ENCODE measurements at regions not wholly inside any gene's neighbourhood (a gene's known extent, or its start where the extent isn't known, plus 50 kb on each side); places are given as distances from the start of the nearest gene placed in this dataset.
A peak's percentile ranks its signal among the peaks of the same experiment; 100 is the strongest.

GRCh38 chr5:143506836-143507552 lies 103.5 kb upstream of the NR3C1 start:
- DNase-seq (ENCODE audit: extremely low read depth, low read depth, low spot score), result no peak

DNA sequence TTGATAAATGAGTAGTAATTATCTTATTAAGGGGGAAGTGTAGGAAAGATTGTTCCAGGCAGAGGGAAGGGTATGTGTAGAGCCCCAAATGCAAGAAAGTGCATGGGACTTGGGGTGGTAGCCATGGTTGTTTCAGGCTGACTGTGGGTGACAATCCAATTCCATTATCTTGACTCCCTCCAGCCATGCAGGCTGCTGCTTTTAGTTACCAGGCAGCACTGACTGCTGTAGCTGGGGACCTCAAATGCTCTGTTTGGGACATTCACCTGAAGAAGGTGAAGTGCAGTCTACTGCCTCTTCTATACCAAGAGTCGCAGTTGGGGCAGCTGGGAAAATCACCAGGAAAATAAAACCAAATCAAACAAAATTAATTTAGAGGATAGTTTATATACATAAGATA lies 102.4 kb upstream of the NR3C1 start:
- DNase-seq (ENCODE audit: extremely low read depth, low read depth, low spot score), result no peak

DNA sequence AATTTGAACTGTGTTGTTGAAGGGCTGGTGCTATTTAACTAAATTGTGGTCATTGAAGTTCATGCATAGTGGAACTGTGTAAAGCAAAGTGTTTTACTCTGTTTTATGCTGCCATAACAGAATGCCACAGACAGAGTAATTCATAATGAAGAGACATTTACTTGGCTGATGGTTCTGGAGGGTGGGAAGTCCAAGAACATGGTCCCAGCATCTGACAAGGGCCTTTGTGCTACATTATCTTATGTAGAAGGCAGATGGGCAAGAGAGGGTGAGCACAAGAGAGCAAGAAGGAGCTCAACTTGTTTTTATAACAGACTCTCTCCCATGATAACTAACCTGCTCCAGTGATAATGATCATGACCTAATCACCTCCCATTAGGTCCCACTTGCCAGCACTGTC lies 101.9 kb upstream of the NR3C1 start:
- no peak for DNase-seq (ENCODE audit: extremely low read depth, low read depth, low spot score)

DNA sequence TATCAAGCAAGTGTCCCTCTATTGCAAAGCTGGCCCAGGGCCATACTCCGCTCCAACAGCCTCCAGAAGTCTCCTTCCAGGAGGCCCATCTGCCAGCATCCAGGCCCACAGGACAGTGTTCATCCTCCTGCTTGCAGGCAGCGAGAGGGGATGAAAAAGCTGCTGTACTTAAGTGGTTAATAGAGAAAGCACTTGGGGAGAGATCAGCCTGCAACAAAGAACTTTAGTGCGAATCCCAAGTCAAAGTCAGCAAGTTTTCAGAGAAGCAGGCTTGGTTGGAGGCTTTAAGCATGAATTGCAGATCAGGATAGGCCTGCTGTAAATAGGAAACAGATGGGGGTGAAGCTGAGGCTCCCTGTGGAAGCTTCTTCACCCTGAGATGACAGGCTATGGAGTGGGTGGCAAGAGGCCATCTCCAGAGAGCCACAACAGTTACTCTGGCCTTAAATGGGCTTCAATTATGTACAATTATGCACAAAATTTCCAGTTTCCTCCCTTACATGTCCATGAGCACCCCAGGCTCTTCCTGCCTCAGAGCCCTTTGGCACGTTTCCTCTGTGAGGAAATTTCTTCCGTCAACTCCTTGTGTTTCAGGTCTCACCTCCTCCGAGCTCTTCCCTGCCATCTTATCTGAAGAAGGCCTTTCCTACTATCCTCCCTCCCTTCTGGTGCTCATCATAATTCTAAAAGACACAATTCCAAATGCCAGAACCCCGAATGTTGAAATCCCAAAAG lies 98.0 kb upstream of the NR3C1 start:
- DNase-seq (ENCODE audit: extremely low read depth, low read depth, low spot score), result no peak

GRCh38 chr5:143499480-143500114 lies 96.1 kb upstream of the NR3C1 start:
- no peak for DNase-seq (ENCODE audit: extremely low read depth, low read depth, low spot score)

DNA sequence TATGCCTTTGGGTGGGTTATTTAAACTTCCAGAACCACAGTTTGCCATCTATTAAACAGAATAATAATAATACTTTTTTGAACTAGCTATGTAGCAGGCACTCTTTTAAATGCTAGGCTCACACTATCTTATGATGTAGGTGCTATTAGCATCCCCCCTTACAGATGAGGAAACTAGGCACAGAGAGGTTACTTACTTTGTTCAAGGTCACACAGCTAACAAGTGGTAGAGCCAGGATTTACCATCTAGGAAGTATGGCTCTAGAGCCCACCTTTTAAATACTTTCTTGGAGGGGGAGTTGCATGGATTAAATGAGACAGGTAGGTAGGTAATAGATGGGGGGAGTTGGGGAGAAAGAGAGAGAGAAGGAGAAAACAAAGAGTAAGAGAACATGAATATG lies 95.3 kb upstream of the NR3C1 start:
- no peak for DNase-seq (ENCODE audit: extremely low read depth, low read depth, low spot score)

DNA sequence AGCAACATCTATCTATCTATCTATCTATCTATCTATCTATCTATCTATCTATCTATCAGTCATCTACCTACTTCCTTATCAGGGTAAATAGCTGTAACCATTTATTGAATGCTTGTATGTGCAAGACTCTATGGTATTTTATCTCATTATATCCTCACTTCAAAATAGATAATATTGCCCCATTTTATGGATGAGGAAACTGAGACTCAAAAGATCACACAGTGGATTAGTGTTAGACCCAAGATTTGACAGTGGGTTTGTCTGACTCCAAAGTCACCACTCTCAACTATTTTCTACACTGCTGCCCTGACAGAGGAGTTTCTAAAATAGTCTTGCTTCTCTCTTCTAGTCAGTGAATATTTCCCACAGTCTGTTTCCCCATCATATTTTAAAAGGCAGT lies 94.3 kb upstream of the NR3C1 start:
- DNase-seq (ENCODE audit: extremely low read depth, low read depth, low spot score), result no peak

GRCh38 chr5:143496943-143497342 lies 93.5 kb upstream of the NR3C1 start:
- no peak for DNase-seq (ENCODE audit: extremely low read depth, low read depth, low spot score)

- DNase-seq (ENCODE audit: extremely low read depth, low read depth, low spot score), result peak; percentile 9
These were observed 92.4 kb upstream of the NR3C1 start for GRCh38 chr5:143495821-143496275.

DNA sequence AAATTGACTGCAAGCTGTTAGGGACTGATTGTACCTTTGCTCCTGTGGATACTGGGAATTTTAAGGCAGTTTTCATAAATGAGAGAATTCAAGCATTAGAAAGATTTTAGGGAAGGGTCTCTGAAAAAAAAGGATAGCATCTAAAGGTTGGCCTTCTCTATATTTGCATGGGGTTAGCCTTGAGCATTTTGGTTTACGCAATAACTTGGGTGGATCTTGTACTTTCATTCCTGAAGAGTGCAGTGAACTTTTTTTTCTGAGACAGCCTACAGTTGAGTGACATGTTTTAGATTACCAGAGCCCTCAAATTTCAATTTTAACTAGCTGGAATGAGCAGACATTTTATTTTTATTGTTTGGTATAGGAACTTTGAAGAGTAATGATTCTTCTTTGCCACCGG lies 91.6 kb upstream of the NR3C1 start:
- no peak for DNase-seq (ENCODE audit: extremely low read depth, low read depth, low spot score)

- DNase-seq (ENCODE audit: extremely low read depth, low read depth, low spot score), result no peak
These were observed 91.1 kb upstream of the NR3C1 start for GRCh38 chr5:143494595-143494994.

DNA sequence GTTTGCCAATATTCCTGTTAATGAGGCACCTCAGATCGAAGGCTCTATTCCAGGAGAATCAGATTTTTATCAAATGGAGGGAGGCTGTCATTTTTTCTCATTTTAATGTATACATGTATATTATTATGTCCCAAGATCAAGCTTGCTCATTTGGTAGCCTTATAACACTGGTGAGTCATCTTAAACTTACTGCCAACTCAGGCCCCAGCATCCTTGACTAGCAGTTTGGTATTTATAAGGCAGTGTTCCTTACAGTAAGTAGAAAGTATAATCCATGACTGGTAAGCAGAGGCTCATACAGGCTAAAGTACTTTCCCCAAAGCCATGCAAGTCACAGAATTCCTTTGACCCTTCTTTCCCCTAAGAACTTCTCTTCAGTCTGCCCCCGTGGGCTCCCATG lies 90.7 kb upstream of the NR3C1 start:
- DNase-seq (ENCODE audit: extremely low read depth, low read depth, low spot score), result no peak

DNA sequence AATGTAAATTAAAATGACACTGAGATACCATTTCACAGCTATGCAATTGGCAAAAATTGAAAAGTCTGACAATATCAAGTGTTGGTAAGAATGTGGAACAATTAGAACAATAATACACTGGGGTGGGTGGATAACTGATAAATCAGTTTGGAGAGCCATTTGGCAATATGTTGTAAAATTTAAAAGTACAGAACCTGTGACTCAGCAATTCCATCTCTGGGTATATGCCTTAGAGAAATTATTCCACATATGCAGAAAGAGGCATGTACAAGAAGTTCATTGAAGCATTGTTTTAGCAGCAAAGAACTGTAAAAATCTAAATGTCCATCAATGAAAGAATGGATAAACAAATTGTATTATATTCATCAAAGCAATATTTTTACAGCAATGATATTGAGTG lies 89.3 kb upstream of the NR3C1 start:
- DNase-seq (ENCODE audit: extremely low read depth, low read depth, low spot score), result no peak

GRCh38 chr5:143491646-143492045 lies 88.2 kb upstream of the NR3C1 start:
- DNase-seq (ENCODE audit: extremely low read depth, low read depth, low spot score), result no peak

DNA sequence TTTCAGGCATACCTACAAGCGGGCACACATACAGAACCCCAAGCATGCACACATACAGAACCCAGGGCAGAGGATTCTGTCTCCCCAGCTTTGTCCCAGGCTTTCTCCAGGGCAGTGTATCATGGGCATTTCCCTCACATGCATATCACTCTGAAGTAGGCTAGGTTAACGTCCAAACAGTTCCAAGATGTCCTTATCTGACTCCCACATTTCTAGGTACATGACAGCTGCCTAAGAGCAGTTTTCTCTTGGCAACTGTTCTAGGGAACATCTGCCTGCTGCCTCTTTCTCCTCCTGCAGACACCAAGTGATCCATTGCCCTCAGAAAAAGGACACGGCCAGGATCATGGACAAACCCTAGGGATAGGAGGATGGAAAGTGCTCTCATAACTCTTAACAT lies 84.9 kb upstream of the NR3C1 start:
- DNase-seq (ENCODE audit: extremely low read depth, low read depth, low spot score), result no peak

DNA sequence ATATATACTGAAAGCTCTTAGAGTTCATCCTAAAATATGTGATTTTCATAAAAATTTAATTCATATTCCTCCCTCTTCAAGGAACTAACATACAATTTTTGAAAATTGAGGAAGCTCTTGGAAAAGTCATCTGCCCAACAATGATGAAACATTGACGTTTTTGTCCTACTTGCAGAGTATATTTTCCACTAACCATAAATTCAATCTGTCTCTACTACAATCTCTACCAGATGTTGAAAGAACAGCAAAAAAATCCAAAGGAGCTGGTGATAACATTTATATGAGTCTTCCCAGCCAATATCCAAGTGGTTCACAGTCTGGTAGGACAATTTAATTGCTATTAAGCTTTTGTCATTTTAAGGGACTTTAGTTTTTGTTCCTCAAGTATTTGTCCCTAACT lies 81.1 kb upstream of the NR3C1 start:
- no peak for DNase-seq (ENCODE audit: extremely low read depth, low read depth, low spot score)

- no peak for DNase-seq (ENCODE audit: extremely low read depth, low read depth, low spot score)
These were observed 78.4 kb upstream of the NR3C1 start for GRCh38 chr5:143481697-143482531.

DNA sequence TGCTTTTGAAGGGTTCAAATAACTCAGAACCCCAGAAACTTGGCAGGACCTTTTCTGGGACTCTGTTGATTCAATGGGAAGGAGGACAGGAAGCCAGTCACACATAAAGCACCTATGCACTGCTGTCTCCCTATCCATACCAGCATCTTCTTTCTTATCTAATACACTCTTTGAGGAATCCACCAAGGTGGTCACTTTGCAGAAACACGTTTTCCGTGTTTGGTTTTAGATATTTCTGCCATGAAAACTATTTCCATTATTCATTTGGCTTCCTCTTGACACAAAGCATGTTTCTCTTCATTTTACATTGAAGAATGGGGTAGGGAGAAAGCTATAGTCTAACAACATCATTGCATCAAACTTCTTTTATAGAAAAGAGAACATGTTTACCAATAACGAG lies 76.5 kb upstream of the NR3C1 start:
- no peak for DNase-seq (ENCODE audit: extremely low read depth, low read depth, low spot score)

GRCh38 chr5:143479394-143479793 lies 75.9 kb upstream of the NR3C1 start:
- DNase-seq (ENCODE audit: extremely low read depth, low read depth, low spot score), result no peak

- DNase-seq (ENCODE audit: extremely low read depth, low read depth, low spot score), result no peak
These were observed 73.2 kb upstream of the NR3C1 start for GRCh38 chr5:143476601-143477211.

- no peak for DNase-seq (ENCODE audit: extremely low read depth, low read depth, low spot score)
These were observed 71.1 kb upstream of the NR3C1 start for GRCh38 chr5:143474616-143475015.
